ENCODE measurements at regions not wholly inside any gene's neighbourhood (a gene's known extent, or its start where the extent isn't known, plus 50 kb on each side); places are given as distances from the start of the nearest gene placed in this dataset.
"Not testable (repeated sequence)": the region's sequence is repeated elsewhere in the genome, so short reads cannot be mapped to it uniquely, and the experiment has no call there.

GRCh38 chr5:153347611-153348010 is 142.9 kb upstream of the GRIA1 start:
- no peak for DNase-seq (ENCODE audit: extremely low read depth, low read depth, low spot score)

GRCh38 chr5:153350175-153350883 is 140.1 kb upstream of the GRIA1 start:
- DNase-seq (ENCODE audit: extremely low read depth, low read depth, low spot score) = no peak

- DNase-seq (ENCODE audit: extremely low read depth, low read depth, low spot score) = no peak
These were observed 137.7 kb upstream of the GRIA1 start for GRCh38 chr5:153352685-153353219.

- DNase-seq (ENCODE audit: extremely low read depth, low read depth, low spot score) = no peak
These were observed 132.9 kb upstream of the GRIA1 start for GRCh38 chr5:153357493-153358112.

GRCh38 chr5:153358315-153358976 is 132.0 kb upstream of the GRIA1 start:
- no peak for DNase-seq (ENCODE audit: extremely low read depth, low read depth, low spot score)

- DNase-seq (ENCODE audit: extremely low read depth, low read depth, low spot score) = no peak
These were observed 129.6 kb upstream of the GRIA1 start for GRCh38 chr5:153360860-153361259.

- no peak for DNase-seq (ENCODE audit: extremely low read depth, low read depth, low spot score)
These were observed 128.6 kb upstream of the GRIA1 start for GRCh38 chr5:153361735-153362409.

GRCh38 chr5:153365547-153365946 is 124.9 kb upstream of the GRIA1 start:
- no peak for DNase-seq (ENCODE audit: extremely low read depth, low read depth, low spot score)

GRCh38 chr5:153367466-153367865 is 123.0 kb upstream of the GRIA1 start:
- DNase-seq (ENCODE audit: extremely low read depth, low read depth, low spot score) = no peak

GRCh38 chr5:153372425-153373129 is 117.9 kb upstream of the GRIA1 start:
- no peak for DNase-seq (ENCODE audit: extremely low read depth, low read depth, low spot score)

- DNase-seq (ENCODE audit: extremely low read depth, low read depth, low spot score) = no peak
These were observed 117.4 kb upstream of the GRIA1 start for GRCh38 chr5:153373130-153373498.

- DNase-seq (ENCODE audit: extremely low read depth, low read depth, low spot score) = not testable (repeated sequence)
These were observed 108.8 kb upstream of the GRIA1 start for GRCh38 chr5:153381630-153382029.

- DNase-seq (ENCODE audit: extremely low read depth, low read depth, low spot score) = no peak
These were observed 99.9 kb upstream of the GRIA1 start for GRCh38 chr5:153390569-153390968.

- DNase-seq (ENCODE audit: extremely low read depth, low read depth, low spot score) = no peak
These were observed 90.9 kb upstream of the GRIA1 start for GRCh38 chr5:153399595-153399994.

GRCh38 chr5:153400931-153401330 is 89.5 kb upstream of the GRIA1 start:
- DNase-seq (ENCODE audit: extremely low read depth, low read depth, low spot score) = no peak

- no peak for DNase-seq (ENCODE audit: extremely low read depth, low read depth, low spot score)
These were observed 87.9 kb upstream of the GRIA1 start for GRCh38 chr5:153402550-153402949.

GRCh38 chr5:153403470-153403869 is 87.0 kb upstream of the GRIA1 start:
- no peak for DNase-seq (ENCODE audit: extremely low read depth, low read depth, low spot score)

- no peak for DNase-seq (ENCODE audit: extremely low read depth, low read depth, low spot score)
These were observed 85.7 kb upstream of the GRIA1 start for GRCh38 chr5:153404747-153405146.

GRCh38 chr5:153421676-153422075 is 68.8 kb upstream of the GRIA1 start:
- no peak for DNase-seq (ENCODE audit: extremely low read depth, low read depth, low spot score)

- DNase-seq (ENCODE audit: extremely low read depth, low read depth, low spot score) = no peak
These were observed 64.6 kb upstream of the GRIA1 start for GRCh38 chr5:153425914-153426313.
